SK-N-SH treated with all-trans-retinoic acid at 6 μM for 48 hours (cell line): ENCODE measurements at regions not wholly inside any gene's neighbourhood (a gene's known extent, or its start where the extent isn't known, plus 50 kb on each side); places are given as distances from the start of the nearest gene placed in this dataset.

Experiments
- ATAC-seq: fragments of 200-7000 bp; cut with Tn5 transposase; 3 replicates; pipeline ENCODE4 v1.9.1; 2020; ENCODE audit warnings: mild to moderate bottlenecking, moderate library complexity
- ARNTL ChIP-seq: fragments of 450-650 bp; formaldehyde crosslinking; IDR thresholded peaks from 2 replicates; pipeline ENCODE4 v1.5.0; 2020; ENCODE audit warnings: low read depth, mild to moderate bottlenecking, moderate library complexity, borderline replicate concordance
- BACH2 ChIP-seq: fragments of 250-450 bp; sonication (Bioruptor Pico); IDR thresholded peaks from 2 replicates; pipeline ENCODE4 v1.9.0; 2021; ENCODE audit warnings: mild to moderate bottlenecking, borderline replicate concordance
- CREB5 ChIP-seq: fragments of 250-450 bp; sonication (Bioruptor Pico); IDR thresholded peaks from 2 replicates; pipeline ENCODE4 v1.5.1; 2020; ENCODE audit warnings: low read depth, mild to moderate bottlenecking, moderate library complexity
- CSDC2 ChIP-seq: fragments of 250-450 bp; sonication (Bioruptor Pico); IDR thresholded peaks from 2 replicates; pipeline ENCODE4 v1.5.0; 2020; ENCODE audit warnings: mild to moderate bottlenecking, moderate library complexity
- CSRNP3 ChIP-seq: fragments of 250-450 bp; sonication (Bioruptor Pico); IDR thresholded peaks from 2 replicates; pipeline ENCODE4 v1.5.1; 2021; ENCODE audit warnings: mild to moderate bottlenecking, moderate library complexity
- ESRRG ChIP-seq: fragments of 250-450 bp; sonication (Bioruptor Pico); IDR thresholded peaks from 2 replicates; pipeline ENCODE4 v1.6.1; 2021; ENCODE audit warnings: mild to moderate bottlenecking
- GLIS3 ChIP-seq: fragments of 250-450 bp; sonication (Bioruptor Pico); IDR thresholded peaks from 2 replicates; pipeline ENCODE4 v1.5.0; 2020; ENCODE audit warnings: mild to moderate bottlenecking, moderate library complexity
- ISL1 ChIP-seq: fragments of 250-450 bp; sonication (Bioruptor Pico); IDR thresholded peaks from 2 replicates; pipeline ENCODE4 v2.1.2; 2022; ENCODE audit warnings: mild to moderate bottlenecking, moderate library complexity
- OSR1 ChIP-seq: fragments of 250-450 bp; sonication (Bioruptor Pico); IDR thresholded peaks from 2 replicates; pipeline ENCODE4 v1.8.0; 2022; ENCODE audit warnings: moderate library complexity, mild to moderate bottlenecking, inconsistent platforms
- POU6F1 ChIP-seq: fragments of 250-450 bp; sonication (Bioruptor Pico); IDR thresholded peaks from 2 replicates; pipeline ENCODE4 v1.8.0; 2021; ENCODE audit warnings: low read depth, mild to moderate bottlenecking, moderate library complexity, borderline replicate concordance
- PPARA ChIP-seq: fragments of 250-450 bp; sonication (Bioruptor Pico); IDR thresholded peaks from 2 replicates; pipeline ENCODE4 v1.5.0; 2020; ENCODE audit warnings: mild to moderate bottlenecking, borderline replicate concordance
- RARB ChIP-seq: fragments of 250-450 bp; sonication (Bioruptor Pico); IDR thresholded peaks from 2 replicates; pipeline ENCODE4 v1.8.0; 2021; ENCODE audit warnings: mild to moderate bottlenecking, moderate library complexity
- SNAI2 ChIP-seq: fragments of 250-450 bp; sonication (Bioruptor Pico); IDR thresholded peaks from 2 replicates; pipeline ENCODE4 v1.5.0; 2020; ENCODE audit warnings: mild to moderate bottlenecking, moderate library complexity
- TCF4 ChIP-seq: fragments of 250-450 bp; sonication (Bioruptor Pico); IDR thresholded peaks from 2 replicates; pipeline ENCODE4 v1.8.0; 2021; ENCODE audit warnings: mild to moderate bottlenecking, moderate library complexity, borderline replicate concordance
- TOX ChIP-seq: fragments of 250-450 bp; sonication (Bioruptor Pico); IDR thresholded peaks from 2 replicates; pipeline ENCODE4 v1.8.0; 2021; ENCODE audit warnings: mild to moderate bottlenecking, moderate library complexity, borderline replicate concordance
- TSHZ2 ChIP-seq: fragments of 250-450 bp; sonication (Bioruptor Pico); IDR thresholded peaks from 2 replicates; pipeline ENCODE4 v1.5.0; 2020; ENCODE audit warnings: mild to moderate bottlenecking, moderate library complexity
- ZC3H10 ChIP-seq: fragments of 250-450 bp; sonication (Bioruptor Pico); IDR thresholded peaks from 2 replicates; pipeline ENCODE4 v1.5.1; 2021; ENCODE audit warnings: mild to moderate bottlenecking, moderate library complexity
- ZFP3 ChIP-seq: fragments of 250-450 bp; sonication (Bioruptor Pico); IDR thresholded peaks from 2 replicates; pipeline ENCODE4 v1.5.0; 2020; ENCODE audit warnings: mild to moderate bottlenecking, moderate library complexity
- ZFP30 ChIP-seq: fragments of 450-650 bp; formaldehyde crosslinking; IDR thresholded peaks from 2 replicates; pipeline ENCODE4 v1.5.0; 2022; ENCODE audit warnings: mild to moderate bottlenecking, moderate library complexity
- ZNF565 ChIP-seq: fragments of 450-650 bp; formaldehyde crosslinking; conservative IDR thresholded peaks from 2 replicates; pipeline ENCODE4 v1.5.0; 2020; ENCODE audit warnings: low read depth, mild to moderate bottlenecking, moderate library complexity
- ZNF70 ChIP-seq: fragments of 450-650 bp; formaldehyde crosslinking; IDR thresholded peaks from 2 replicates; pipeline ENCODE4 v1.5.0; 2020; ENCODE audit warnings: mild to moderate bottlenecking, moderate library complexity
- ZNF8 ChIP-seq: fragments of 450-650 bp; formaldehyde crosslinking; IDR thresholded peaks from 2 replicates; pipeline ENCODE4 v1.5.0; 2020; ENCODE audit warnings: mild to moderate bottlenecking, moderate library complexity

- no peak for ATAC-seq
- TF ChIP-seq TOX (CRISPR knock-in tag) (no peak), RARB (CRISPR knock-in tag) (no peak), SNAI2 (CRISPR knock-in tag) (no peak), ZFP30 (no peak), ZNF565 (CRISPR knock-in tag) (no peak), ZNF8 (CRISPR knock-in tag) (no peak), CSRNP3 (no peak), BACH2 (no peak), PPARA (CRISPR knock-in tag) (no peak), ARNTL (CRISPR knock-in tag) (no peak), ZNF70 (CRISPR knock-in tag) (no peak)
Measured at GRCh38 chr13:22012686-22013085, 341.8 kb downstream of the FGF9 start.

GRCh38 chr13:22014469-22014868 is 343.6 kb downstream of the FGF9 start:
- TF ChIP-seq CSRNP3, result no peak
- TF ChIP-seq TOX (CRISPR knock-in tag), result no peak
- no peak for TF ChIP-seq ZNF565 (CRISPR knock-in tag)
- TF ChIP-seq TSHZ2 (CRISPR knock-in tag), result no peak
- no peak for TF ChIP-seq TCF4
- TF ChIP-seq ESRRG (CRISPR knock-in tag), result no peak
- no peak for TF ChIP-seq POU6F1 (CRISPR knock-in tag)
- TF ChIP-seq ZC3H10 (CRISPR knock-in tag), result no peak
- TF ChIP-seq ARNTL (CRISPR knock-in tag), result no peak
- TF ChIP-seq ZFP30, result no peak
- TF ChIP-seq CREB5 (CRISPR knock-in tag), result no peak
- TF ChIP-seq PPARA (CRISPR knock-in tag), result no peak
- no peak for TF ChIP-seq CSDC2
- no peak for TF ChIP-seq ZFP3 (CRISPR knock-in tag)
- TF ChIP-seq ZNF70 (CRISPR knock-in tag), result no peak
- no peak for TF ChIP-seq GLIS3 (CRISPR knock-in tag)
- TF ChIP-seq RARB (CRISPR knock-in tag), result no peak
- TF ChIP-seq ZNF8 (CRISPR knock-in tag), result no peak
- no peak for ATAC-seq

GRCh38 chr13:22017226-22017625 is 346.4 kb downstream of the FGF9 start:
- ATAC-seq, result no peak
- TF ChIP-seq ESRRG (CRISPR knock-in tag), result no peak
- no peak for TF ChIP-seq ZNF70 (CRISPR knock-in tag)
- TF ChIP-seq TSHZ2 (CRISPR knock-in tag), result no peak
- TF ChIP-seq ISL1 (CRISPR knock-in tag), result no peak
- no peak for TF ChIP-seq TOX (CRISPR knock-in tag)
- no peak for TF ChIP-seq OSR1
- no peak for TF ChIP-seq SNAI2 (CRISPR knock-in tag)
- TF ChIP-seq ZFP30, result no peak
- TF ChIP-seq POU6F1 (CRISPR knock-in tag), result no peak
- TF ChIP-seq ZFP3 (CRISPR knock-in tag), result no peak
- no peak for TF ChIP-seq RARB (CRISPR knock-in tag)
- no peak for TF ChIP-seq ZC3H10 (CRISPR knock-in tag)
- TF ChIP-seq PPARA (CRISPR knock-in tag), result no peak
